ENCODE measurements at regions not wholly inside any gene's neighbourhood (a gene's known extent, or its start where the extent isn't known, plus 50 kb on each side); places are given as distances from the start of the nearest gene placed in this dataset.

GRCh38 chr3:79885407-79885806 is 117.6 kb upstream of the ROBO1 start:
- no peak for TF ChIP-seq Cebpa-rat (IDR thresholded peaks at IDR 0.05)

GRCh38 chr3:79884354-79884753 is 116.6 kb upstream of the ROBO1 start:
- H3K9ac ChIP-seq: no peak overlapping the region
- H3K9me3 ChIP-seq (replicated peaks in 1 of 11): no peaks in the 10 kb centered on the region
- H3K27ac ChIP-seq: no peak overlapping the region
- no peak overlapping the region for H3K4me2 ChIP-seq
- H3K4me3 ChIP-seq: no peak overlapping the region
- no peaks in the 10 kb centered on the region for H3K36me3 ChIP-seq
- no peaks in the 10 kb centered on the region for H4K20me1 ChIP-seq
- no peaks in the 10 kb centered on the region for H3K27me3 ChIP-seq
- no peak for TF ChIP-seq Cebpa-rat (IDR thresholded peaks at IDR 0.05)
- no peaks in the 10 kb centered on the region for H3K4me1 ChIP-seq

More at GRCh38 chr3:79885407-79885806, 117.6 kb upstream of the ROBO1 start:
- Histone ChIP-seq H3K4me2 (no peak overlapping the region), H3K9ac (no peak overlapping the region), H3K4me1 (no peaks in the 10 kb centered on the region), H3K36me3 (no peaks in the 10 kb centered on the region), H4K20me1 (no peaks in the 10 kb centered on the region), H3K4me3 (no peak overlapping the region), H3K9me3 (replicated peaks in 1 of 11) (no peaks in the 10 kb centered on the region), H3K27ac (no peak overlapping the region), H3K27me3 (no peaks in the 10 kb centered on the region)

- no peaks in the 10 kb centered on the region for H3K36me3 ChIP-seq
- peaks cover 9 to 13% (median 10%) of the 10 kb centered on the region in 11 experiments; a peak in 18 of 22 replicates for H3K9me3 ChIP-seq (replicated peaks in 1 of 11)
- H3K9ac ChIP-seq: no peak overlapping the region
- H3K27me3 ChIP-seq: no peaks in the 10 kb centered on the region
- no peaks in the 10 kb centered on the region for H4K20me1 ChIP-seq
- H3K4me3 ChIP-seq: no peak overlapping the region
- no peak overlapping the region for H3K27ac ChIP-seq
- TF ChIP-seq Cebpa-rat (IDR thresholded peaks at IDR 0.05): no peak
- no peak overlapping the region for H3K4me2 ChIP-seq
- no peaks in the 10 kb centered on the region for H3K4me1 ChIP-seq
These were observed 113.6 kb upstream of the ROBO1 start for GRCh38 chr3:79881431-79881830.

GRCh38 chr3:79878708-79879107 is 110.9 kb upstream of the ROBO1 start:
- no peak overlapping the region for H3K9ac ChIP-seq
- no peak for TF ChIP-seq Cebpa-rat (IDR thresholded peaks at IDR 0.05)
- H3K4me3 ChIP-seq: no peak overlapping the region

GRCh38 chr3:79874646-79875045 is 106.8 kb upstream of the ROBO1 start:
- H3K4me1 ChIP-seq: no peaks in the 10 kb centered on the region
- no peak for TF ChIP-seq Cebpa-rat (IDR thresholded peaks at IDR 0.05)
- H4K20me1 ChIP-seq: no peaks in the 10 kb centered on the region
- peaks cover 9 to 13% (median 10%) of the 10 kb centered on the region in 11 experiments; a peak in 18 of 22 replicates for H3K9me3 ChIP-seq (replicated peaks in 1 of 11)
- H3K27me3 ChIP-seq: no peaks in the 10 kb centered on the region
- no peak overlapping the region for H3K9ac ChIP-seq
- no peak overlapping the region for H3K4me2 ChIP-seq
- no peaks in the 10 kb centered on the region for H3K36me3 ChIP-seq
- no peak overlapping the region for H3K27ac ChIP-seq
- no peak overlapping the region for H3K4me3 ChIP-seq

More at GRCh38 chr3:79878708-79879107, 110.9 kb upstream of the ROBO1 start:
- H4K20me1 ChIP-seq: no peaks in the 10 kb centered on the region
- H3K36me3 ChIP-seq: no peaks in the 10 kb centered on the region
- H3K9me3 ChIP-seq (replicated peaks in 1 of 11): peaks cover 9 to 13% (median 10%) of the 10 kb centered on the region in 11 experiments; a peak in 18 of 22 replicates
- no peaks in the 10 kb centered on the region for H3K27me3 ChIP-seq
- no peak overlapping the region for H3K27ac ChIP-seq
- H3K4me1 ChIP-seq: no peaks in the 10 kb centered on the region
- H3K4me2 ChIP-seq: no peak overlapping the region

- no peaks in the 10 kb centered on the region for H3K27me3 ChIP-seq
These were observed 104.7 kb upstream of the ROBO1 start for GRCh38 chr3:79872483-79872882.

GRCh38 chr3:79871656-79872055 is 103.9 kb upstream of the ROBO1 start:
- H3K4me1 ChIP-seq: no peaks in the 10 kb centered on the region

More at GRCh38 chr3:79872483-79872882, 104.7 kb upstream of the ROBO1 start:
- H3K27ac ChIP-seq: no peak overlapping the region
- H3K36me3 ChIP-seq: no peaks in the 10 kb centered on the region
- no peak overlapping the region for H3K4me2 ChIP-seq
- no peak overlapping the region for H3K9ac ChIP-seq
- no peaks in the 10 kb centered on the region for H4K20me1 ChIP-seq
- H3K4me1 ChIP-seq: no peaks in the 10 kb centered on the region
- no peak overlapping the region for H3K4me3 ChIP-seq
- no peak for TF ChIP-seq Cebpa-rat (IDR thresholded peaks at IDR 0.05)
- H3K9me3 ChIP-seq (replicated peaks in 1 of 11): no peaks in the 10 kb centered on the region

GRCh38 chr3:79870313-79870620 is 102.5 kb upstream of the ROBO1 start:
- Histone ChIP-seq H3K9me3 (replicated peaks in 1 of 11) (no peaks in the 10 kb centered on the region), H3K9ac (no peak overlapping the region), H3K4me2 (no peak overlapping the region), H3K27ac (no peak overlapping the region), H4K20me1 (no peaks in the 10 kb centered on the region), H3K4me1 (no peaks in the 10 kb centered on the region), H3K27me3 (no peaks in the 10 kb centered on the region), H3K36me3 (no peaks in the 10 kb centered on the region), H3K4me3 (no peak overlapping the region)
- no peak for TF ChIP-seq Cebpa-rat (IDR thresholded peaks at IDR 0.05)

More at GRCh38 chr3:79871656-79872055, 103.9 kb upstream of the ROBO1 start:
- no peak overlapping the region for H3K4me2 ChIP-seq
- H3K9ac ChIP-seq: no peak overlapping the region
- H3K36me3 ChIP-seq: no peaks in the 10 kb centered on the region
- no peak for TF ChIP-seq Cebpa-rat (IDR thresholded peaks at IDR 0.05)
- H3K27me3 ChIP-seq: no peaks in the 10 kb centered on the region
- no peaks in the 10 kb centered on the region for H3K9me3 ChIP-seq (replicated peaks in 1 of 11)
- no peak overlapping the region for H3K4me3 ChIP-seq
- no peaks in the 10 kb centered on the region for H4K20me1 ChIP-seq
- H3K27ac ChIP-seq: no peak overlapping the region

GRCh38 chr3:79869461-79870312 is 101.9 kb upstream of the ROBO1 start:
- no peaks in the 10 kb centered on the region for H3K4me1 ChIP-seq
- no peak for TF ChIP-seq Cebpa-rat (IDR thresholded peaks at IDR 0.05)

GRCh38 chr3:79866162-79866561 is 98.4 kb upstream of the ROBO1 start:
- H3K9me3 ChIP-seq (replicated peaks in 1 of 11): peaks cover 0 to 9% (median 0%) of the 10 kb centered on the region in 11 experiments; a peak in 4 of 22 replicates
- H3K4me2 ChIP-seq: no peak overlapping the region
- H3K36me3 ChIP-seq: no peaks in the 10 kb centered on the region
- no peaks in the 10 kb centered on the region for H3K27me3 ChIP-seq
- H4K20me1 ChIP-seq: no peaks in the 10 kb centered on the region
- TF ChIP-seq Cebpa-rat (IDR thresholded peaks at IDR 0.05): no peak
- no peak overlapping the region for H3K4me3 ChIP-seq
- H3K27ac ChIP-seq: no peak overlapping the region
- H3K9ac ChIP-seq: no peak overlapping the region
- no peaks in the 10 kb centered on the region for H3K4me1 ChIP-seq

More at GRCh38 chr3:79869461-79870312, 101.9 kb upstream of the ROBO1 start:
- no peak overlapping the region for H3K9ac ChIP-seq
- no peak overlapping the region for H3K4me2 ChIP-seq
- no peaks in the 10 kb centered on the region for H3K9me3 ChIP-seq (replicated peaks in 1 of 11)
- no peaks in the 10 kb centered on the region for H3K27me3 ChIP-seq
- H4K20me1 ChIP-seq: no peaks in the 10 kb centered on the region
- no peaks in the 10 kb centered on the region for H3K36me3 ChIP-seq
- H3K4me3 ChIP-seq: no peak overlapping the region
- H3K27ac ChIP-seq: no peak overlapping the region

Measured in BLaER1 treated with 17β-estradiol and CSF1 and Interleukin-3, amounts not matched to agents 10 nM and 100 nM (cell line).